SK-MEL-5 (cell line): ENCODE measurements at regions not wholly inside any gene's neighbourhood (a gene's known extent, or its start where the extent isn't known, plus 50 kb on each side); places are given as distances from the start of the nearest gene placed in this dataset.

Experiments used
- DNase-seq: peaks from one replicate; pipeline ENCODE4 v3.0.0-alpha.2; 2016; ENCODE audit warnings: low read depth, low spot score
- in situ Hi-C: cut with HindIII; loops from 2 replicates; pipeline ENCODE4 v1.10.0; 2016; ENCODE audit warnings: low sequenced_read_pairs, high pct_unique_total_duplicates, low pct_unique_long_range_greater_than_20kb

DNA sequence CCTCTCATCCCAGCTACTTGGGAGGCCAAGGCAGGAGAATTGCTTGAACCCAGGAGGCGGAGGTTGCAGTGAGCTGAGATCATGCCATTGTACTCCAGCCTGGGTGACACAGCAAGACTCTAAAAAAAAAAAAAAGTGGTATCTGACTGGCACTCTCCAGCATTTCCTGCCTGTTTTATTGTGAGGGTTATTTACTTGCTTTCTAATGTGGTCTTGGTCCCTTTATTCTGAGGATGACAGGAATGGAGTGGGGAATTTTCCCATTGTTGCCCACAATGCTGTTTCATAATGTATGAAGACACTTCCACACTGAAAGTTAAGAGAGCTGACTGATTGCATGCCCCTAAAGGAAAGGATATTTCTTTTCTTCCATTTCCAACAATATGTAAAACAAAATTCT lies 286.5 kb upstream of the MTNR1B start:
- no peak for DNase-seq
- in situ Hi-C loops = no loop called here

DNA sequence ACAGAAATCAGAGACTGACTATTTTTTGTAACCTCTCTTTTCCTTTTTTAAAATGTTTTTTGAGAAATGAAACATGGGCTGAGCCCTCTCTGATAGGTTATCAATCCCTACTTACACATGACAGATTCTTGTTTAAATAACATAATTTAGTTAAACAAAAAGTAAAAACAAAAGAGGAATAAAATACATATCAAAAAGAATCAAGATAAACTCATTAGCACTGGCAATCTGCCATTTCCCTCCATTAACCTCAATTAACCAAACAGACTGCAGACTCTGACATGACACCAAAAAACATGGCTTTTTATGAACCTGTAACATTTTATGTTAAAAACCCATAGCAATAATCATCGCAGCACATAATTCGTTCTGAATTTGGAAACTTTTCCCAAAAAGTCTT lies 284.4 kb upstream of the MTNR1B start:
- in situ Hi-C loops = no loop called here
- no peak for DNase-seq

DNA sequence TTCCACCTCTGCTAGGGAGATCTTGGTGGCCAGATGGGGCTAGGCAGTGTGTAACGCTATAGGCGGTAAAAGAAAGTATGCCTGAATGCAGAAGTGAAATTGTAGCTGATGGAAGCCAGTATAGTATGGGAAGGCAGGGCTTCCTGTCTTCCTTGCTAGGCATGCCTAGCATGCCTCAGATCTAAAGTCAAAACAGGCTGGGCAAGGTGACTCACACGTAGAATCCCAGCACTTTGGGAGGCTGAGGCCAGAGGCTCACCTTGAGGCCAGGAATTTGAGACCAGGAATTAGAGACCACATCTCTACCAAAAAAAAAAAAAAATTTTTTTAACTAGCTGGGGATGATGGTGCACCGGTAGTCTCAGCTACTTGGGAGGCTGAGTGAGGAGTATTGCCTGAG lies 281.7 kb upstream of the MTNR1B start:
- no peak for DNase-seq
- in situ Hi-C loops = no loop called here

DNA sequence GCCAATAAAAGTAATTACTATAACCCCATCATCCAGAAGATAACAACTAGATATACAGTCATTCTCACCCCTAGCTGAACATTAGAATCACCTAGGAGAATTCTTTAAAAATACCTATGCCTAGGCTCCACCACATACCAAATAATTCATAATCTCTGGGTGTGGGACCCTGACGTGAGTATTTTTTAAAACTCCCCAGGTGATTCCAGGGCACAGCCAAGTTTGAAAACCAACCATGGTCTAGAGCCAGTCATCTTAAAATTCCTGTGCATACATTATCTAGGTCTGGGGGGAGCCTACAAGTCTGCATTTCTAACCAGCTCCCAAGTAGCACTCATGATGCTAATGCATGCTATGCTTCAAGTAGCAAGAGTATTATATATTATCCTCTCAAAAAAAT lies 281.0 kb upstream of the MTNR1B start:
- in situ Hi-C loops = no loop called here
- DNase-seq = no peak

DNA sequence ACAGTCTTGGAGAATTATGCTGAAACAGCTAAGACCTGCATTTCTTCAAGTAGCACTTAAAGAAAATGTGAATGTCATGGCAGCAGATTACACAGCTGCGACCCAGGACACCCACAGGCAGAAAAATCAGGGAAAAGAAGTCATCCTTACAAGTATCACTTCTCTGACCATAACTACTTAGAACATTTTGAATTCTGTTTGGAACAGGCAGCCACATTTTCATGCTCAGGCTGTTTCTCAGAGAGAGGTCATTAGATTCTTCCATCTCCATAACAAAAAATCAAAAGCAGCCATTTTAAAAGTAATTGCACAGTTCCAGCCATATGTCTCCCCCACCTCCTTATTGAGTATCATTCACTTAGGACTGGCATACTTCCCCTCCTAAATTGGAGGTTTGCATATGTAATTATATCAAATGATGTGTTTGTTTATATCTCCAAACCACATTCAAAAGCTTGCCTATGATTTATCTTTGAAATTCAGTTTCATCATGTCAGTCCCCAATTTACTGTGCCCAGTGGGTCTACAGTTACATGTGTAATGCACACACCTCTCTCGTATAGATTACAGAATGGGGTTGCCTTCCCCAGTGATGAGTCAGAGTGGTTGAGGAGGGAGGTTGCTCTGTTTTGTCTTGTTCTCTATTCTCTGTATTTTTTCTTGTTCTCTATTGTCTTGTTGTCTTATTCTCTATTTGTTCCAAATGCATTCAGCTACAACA lies 276.5 kb upstream of the MTNR1B start:
- no peak for DNase-seq

DNA sequence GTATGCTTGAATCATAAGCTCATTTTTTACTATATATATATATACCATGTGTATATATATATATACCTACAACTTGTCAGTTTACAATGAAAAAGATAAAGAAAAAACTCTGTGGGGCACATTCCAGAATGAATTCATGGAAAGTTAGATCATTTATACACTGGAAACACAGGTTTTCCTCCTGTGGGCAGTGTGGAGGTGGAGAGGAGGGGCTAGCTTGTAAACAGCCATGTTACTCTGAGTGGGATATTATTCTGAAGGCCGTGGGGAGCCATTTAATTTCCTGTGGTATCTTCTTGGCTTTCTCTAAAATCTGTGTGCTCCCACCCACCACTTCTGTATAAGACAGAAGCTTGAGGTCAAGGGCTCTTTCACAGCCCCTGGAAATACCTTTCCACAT lies 273.4 kb upstream of the MTNR1B start:
- no peak for DNase-seq
- in situ Hi-C loops = no loop called here

More for the DNA sequence above, 276.5 kb upstream of the MTNR1B start:
- in situ Hi-C loops = no loop called here

DNA sequence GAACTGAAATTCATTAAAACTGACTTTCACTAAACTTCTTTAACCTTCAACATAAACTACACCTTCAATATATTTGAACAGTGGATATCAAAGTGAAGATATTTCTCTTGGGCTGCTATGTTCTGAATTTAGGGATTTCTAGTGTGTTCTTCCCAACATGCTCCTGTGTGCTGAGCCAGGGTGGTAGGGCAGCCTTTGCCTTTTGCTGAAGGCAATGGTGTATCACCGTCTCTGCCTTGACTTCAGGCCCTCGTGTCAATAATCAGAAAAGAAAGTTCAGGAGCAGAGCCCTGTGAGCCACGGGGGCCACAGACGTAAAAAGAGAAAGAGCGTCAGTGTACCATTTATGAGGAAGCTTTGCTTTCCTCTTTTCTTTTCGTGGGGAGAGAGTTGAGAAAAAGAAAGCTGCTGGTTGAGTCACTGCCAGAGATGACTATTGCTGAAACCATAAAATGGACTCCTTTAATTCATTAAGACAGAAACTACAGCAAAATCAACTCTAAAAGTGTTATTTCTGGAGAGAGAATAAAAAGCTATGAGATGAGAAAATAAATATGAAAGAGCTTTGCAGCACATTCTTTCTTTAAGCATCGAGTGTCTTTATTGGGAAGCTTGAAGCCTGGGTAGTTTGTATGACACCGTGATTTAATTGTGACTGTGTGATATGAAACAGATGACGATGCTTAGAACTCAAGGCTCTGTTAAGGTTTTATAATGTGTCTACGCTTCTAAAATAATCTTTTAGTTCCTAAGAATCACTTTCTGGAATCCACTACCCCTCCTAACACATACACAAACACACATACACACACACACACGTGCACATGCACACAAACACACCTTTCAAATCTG lies 271.8 kb upstream of the MTNR1B start:
- in situ Hi-C loops = no loop called here
- DNase-seq = no peak

DNA sequence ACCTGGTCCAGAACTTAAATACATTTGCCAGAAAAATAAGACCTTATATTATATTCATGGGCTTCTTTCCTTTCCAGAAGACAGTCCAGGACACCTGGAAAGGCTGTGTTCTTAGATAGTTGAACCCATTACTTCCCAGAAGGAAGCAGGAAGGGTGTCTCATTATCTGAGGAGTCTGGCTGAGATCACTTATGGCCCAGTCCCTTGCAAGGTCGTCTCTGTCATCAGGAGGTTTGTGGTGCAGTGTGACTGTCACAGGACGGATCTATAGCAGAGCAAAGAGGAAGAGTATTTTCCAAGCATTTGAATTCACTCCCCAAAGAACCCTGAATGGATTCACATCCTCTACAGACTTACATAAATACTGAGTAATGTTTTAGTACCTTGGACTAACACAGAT lies 270.7 kb upstream of the MTNR1B start:
- DNase-seq = no peak
- in situ Hi-C loops = no loop called here

DNA sequence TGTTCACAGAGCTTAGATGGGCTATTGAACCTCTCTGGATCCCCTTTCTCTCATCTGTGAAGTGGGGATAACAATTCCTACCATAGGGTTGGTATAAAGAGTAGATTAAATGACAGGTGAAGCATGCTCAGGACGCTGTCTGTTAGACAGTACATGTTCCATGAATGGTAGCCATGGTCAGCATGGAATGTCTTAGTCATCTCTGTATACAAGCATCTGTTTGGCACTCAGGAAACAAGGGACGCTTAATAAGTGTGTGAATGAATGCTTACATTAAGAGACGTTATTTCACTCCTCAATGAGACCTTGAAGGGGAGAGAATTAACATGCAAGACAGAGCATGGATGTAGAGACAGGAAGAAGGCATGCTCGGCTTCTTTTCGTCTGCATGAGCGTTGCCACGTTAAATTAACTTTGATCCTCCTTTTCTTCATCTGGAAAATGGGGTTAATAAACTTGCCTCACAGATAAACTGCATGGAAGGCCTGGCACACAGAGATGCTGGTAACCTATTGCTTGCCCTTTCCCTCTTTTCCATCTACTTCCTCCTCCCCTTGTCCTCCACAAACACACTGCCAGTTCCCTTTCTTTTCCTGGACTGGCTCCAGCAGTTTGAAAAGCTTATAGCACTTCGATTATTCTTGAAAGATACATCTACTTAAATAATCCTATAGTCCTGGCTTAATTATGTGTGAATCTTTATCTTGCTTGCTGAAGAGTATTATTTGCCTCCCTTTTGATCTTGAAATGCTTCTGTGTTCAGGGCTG lies 267.2 kb upstream of the MTNR1B start:
- no peak for DNase-seq
- in situ Hi-C loops = no loop called here

DNA sequence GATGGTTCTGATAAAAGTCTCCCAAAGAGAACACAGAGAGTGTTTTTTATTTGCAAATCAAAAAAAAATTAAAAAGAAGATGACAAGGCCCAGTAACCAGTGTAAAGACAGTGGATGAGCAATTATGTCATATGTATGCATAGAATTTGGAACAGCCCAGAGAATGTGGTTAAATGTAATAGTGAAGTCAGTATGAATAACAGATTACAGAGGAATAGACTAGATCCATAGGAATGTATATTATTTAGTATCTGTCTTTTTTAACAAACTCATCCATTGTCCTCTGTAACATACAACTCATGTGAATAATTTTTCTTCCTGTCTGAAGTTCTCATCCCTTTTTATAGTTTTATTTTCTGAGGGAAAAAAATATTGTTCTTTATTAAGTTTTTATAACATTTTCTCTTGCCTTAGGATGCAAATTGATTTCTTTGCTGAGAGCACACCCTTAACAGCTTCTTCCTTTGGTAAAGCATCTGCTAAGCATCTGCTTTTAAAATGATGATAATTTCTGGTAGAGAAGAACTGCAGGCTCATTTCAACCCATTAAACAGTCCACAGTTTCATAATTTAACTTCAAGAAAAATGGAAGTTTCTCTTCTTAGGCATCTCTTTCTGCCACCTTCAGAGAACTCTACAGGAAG lies 266.5 kb upstream of the MTNR1B start:
- in situ Hi-C loops = no loop called here

DNA sequence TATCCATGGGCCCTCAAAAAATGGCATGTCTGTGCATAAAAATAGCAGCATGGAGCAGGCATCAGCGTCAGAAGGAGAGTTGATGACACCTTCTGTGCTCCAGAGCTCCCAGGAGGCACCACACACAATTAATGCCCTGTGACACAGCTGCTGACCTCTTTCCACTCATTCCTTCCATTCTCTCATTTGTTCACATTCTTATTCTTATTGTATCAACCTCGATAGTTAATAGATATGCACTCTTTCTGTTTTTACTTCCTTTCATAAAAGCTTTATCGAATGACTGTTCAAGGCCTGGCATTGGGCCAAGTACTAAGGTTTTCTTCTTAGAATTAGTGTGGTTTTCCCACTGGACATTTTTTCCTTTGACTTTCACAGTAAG lies 266.0 kb upstream of the MTNR1B start:
- in situ Hi-C loops = no loop called here
- DNase-seq = no peak

More for the DNA sequence above, 266.5 kb upstream of the MTNR1B start:
- no peak for DNase-seq

DNA sequence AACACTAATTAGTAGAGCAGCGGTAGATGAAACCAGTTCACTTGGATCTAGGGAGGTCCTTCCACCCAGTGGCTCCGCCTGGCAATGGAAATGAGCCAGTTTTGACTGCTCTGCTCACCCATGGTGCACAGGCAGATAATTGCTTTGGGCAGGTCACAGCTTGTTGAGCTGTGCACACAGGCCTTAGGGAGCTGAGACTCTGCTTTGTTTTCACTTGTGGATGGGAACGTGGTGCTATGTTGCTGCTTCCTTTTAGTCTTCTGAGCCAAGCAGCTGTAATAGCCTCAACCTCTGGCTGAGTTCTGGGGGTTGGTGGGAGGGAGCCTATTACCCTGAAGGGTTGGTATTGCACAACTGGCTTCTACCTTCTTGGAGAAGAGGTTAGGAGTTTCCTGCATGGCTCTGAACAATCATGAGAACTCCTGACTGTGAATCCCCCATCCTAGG lies 262.3 kb upstream of the MTNR1B start:
- in situ Hi-C loops = no loop called here
- no peak for DNase-seq

DNA sequence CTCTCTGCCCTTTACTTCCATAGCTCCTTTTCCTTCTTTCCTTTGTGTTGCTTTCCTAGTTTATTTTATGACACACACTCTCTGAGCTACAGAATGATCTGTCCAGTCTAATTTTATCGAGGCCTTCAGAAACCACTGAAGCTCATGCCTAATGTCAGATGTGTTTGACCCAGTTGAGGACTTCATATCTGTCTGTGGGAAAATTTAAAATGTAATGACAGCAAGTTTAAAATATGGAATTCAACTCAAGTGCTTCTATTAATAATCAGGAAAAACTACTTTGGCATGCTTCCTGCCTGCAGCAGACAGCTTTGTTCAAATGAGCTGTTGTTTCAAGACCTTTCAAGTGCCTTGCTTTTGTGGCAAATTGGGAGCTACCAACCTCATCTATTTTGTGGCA lies 261.8 kb upstream of the MTNR1B start:
- in situ Hi-C loops = no loop called here
- DNase-seq = no peak

DNA sequence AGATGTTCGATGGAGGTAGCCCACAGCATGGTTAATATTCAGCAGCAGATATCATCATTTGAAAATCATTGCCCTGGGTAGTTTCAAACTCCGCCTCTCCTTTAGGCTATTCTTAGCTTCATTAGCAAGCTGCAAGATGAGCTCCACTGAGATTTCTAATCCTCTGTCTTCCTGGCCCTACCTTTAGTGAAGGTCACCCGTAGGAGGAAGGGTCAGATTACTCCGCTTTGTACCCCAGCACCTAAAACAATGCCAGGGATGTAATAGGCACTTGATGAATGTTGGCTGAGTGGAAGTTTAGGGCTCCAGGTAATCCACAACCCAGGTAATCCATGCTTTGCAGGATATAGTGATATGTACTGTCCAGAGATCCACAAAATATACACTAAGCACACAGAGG lies 260.1 kb upstream of the MTNR1B start:
- DNase-seq = no peak
- in situ Hi-C loops = no loop called here

DNA sequence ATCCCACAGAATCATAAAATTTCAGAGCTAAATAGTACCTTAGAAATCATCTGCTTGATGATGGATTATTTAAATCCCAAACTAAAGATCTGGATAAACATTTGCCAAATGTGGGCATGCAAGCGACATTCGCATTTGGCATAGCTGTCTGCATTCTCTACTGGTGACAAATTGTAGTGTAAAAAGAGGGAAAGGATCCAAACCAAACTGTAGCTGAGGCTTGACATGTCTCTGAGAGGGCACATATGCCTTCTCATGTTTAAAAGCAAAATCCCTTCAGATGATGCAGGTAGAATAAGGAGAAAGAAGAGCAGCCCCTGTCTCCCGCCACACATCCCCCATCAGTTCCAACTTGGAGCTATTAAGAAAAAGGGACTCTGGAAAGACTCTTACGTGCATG lies 257.5 kb upstream of the MTNR1B start:
- no peak for DNase-seq
- in situ Hi-C loops = no loop called here

DNA sequence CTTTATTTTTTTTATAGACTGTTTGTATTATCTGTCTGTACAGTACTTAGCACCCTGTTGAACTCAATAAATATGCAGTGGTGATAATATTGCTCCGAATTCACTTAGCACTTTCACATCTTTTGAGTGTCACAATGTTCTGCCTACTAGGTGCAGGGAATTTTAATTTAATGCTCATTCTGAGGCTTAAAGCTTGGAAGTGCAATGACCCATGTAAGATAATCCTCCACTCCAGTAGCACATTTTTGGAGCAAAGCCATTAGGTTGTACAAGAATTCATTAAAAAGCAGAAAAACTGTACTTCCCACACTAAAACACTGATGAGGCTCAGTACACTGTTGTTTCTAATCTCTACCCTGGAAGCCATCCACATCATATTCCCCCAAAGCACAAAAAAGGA lies 255.3 kb upstream of the MTNR1B start:
- no peak for DNase-seq
- in situ Hi-C loops = no loop called here

DNA sequence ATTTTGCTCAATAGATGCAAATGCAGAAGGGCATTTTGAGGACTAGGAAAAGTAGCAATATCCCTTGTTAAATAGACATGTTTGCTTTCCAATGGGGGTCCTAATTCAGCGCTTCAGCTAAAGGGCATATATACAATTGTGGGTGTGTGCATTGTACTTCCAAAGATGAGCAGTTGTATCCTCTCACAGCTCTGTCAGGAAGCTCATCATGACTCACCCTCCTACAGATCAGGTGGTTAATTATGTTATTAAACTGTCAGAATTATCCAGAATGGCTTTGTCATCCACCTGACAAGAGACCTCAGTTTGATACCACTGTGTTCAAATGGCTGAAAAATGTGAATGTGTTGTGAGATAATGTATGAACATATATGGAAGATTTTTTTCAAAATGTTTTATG lies 252.2 kb upstream of the MTNR1B start:
- DNase-seq = no peak
- in situ Hi-C loops = no loop called here

DNA sequence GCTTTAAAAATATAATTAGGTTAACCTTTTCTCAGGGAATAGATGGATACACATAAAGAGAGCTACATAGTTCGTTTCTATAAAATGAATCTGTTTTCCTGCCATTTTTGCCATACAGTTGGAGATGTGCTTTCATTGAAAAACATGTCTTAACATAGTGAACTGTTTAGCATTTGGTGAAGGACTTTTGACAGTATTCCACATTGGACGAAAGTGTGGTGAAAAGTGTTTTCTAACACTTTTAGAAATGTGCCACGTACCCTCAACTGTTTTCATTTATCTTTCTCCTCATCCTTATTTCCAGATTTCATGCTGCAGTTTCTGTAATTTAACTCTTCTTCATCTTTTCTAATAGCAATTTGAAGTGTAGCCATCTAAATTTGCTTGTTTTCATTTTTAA lies 249.1 kb upstream of the MTNR1B start:
- in situ Hi-C loops = no loop called here
- no peak for DNase-seq
